Body of pancreas (tissue), 4 donors: ENCODE measurements at regions not wholly inside any gene's neighbourhood (a gene's known extent, or its start where the extent isn't known, plus 50 kb on each side); places are given as distances from the start of the nearest gene placed in this dataset.

Experiments
- POLR2A ChIP-seq, 3 donors: fragments of 450-650 bp; IDR thresholded peaks; one replicate each; pipeline ENCODE4 v1.6.1; 2016; ENCODE audit warnings: antibody characterized with exemption in 3 of 3, mild to moderate bottlenecking in 2 of 3
- TF ChIP-seq, protein P1 (sequence below), 7 experiments: fragments of 450-650 bp in 4 of 7; fragments of 200-600 bp in 3 of 7; sonication (generic) in 3 of 7; IDR thresholded peaks; one replicate each; pipeline ENCODE4 v1.5.1; 2016 to 2019; ENCODE audit warnings: antibody characterized with exemption in 7 of 7

DNA sequence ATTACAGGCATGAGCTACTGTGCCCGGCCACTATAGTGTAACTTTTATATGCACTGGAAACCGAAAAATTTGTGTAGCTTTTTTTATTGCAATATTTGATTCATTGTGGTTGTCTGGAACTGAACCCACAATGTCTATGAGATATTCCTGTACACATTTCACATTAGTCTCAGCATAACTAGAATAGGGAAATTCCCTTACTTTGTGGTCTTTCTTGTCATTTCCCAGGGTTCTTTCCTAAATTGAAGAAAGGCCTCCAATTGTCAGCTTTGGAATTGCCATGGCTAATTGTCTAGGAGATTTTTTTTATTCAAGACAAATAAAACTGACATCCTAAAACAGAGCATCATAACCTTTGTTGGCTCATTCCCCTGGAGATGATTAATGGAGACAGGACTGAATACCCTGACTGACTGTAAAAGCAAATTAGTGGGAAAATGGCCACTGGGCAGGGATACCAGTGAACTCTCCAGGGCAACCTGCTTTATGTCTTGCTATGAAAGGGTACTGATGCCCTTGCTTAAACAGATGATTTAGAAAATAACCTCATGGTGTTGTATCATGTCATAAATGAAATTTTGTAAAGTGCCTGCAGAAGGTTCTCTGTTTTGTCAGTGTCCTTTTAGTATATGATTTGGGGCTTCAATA is 576.9 kb downstream of the RFPL4B start:
- no peak for TF ChIP-seq POLR2A (IDR thresholded peaks at IDR 0.05)
- TF ChIP-seq, protein P1, sequence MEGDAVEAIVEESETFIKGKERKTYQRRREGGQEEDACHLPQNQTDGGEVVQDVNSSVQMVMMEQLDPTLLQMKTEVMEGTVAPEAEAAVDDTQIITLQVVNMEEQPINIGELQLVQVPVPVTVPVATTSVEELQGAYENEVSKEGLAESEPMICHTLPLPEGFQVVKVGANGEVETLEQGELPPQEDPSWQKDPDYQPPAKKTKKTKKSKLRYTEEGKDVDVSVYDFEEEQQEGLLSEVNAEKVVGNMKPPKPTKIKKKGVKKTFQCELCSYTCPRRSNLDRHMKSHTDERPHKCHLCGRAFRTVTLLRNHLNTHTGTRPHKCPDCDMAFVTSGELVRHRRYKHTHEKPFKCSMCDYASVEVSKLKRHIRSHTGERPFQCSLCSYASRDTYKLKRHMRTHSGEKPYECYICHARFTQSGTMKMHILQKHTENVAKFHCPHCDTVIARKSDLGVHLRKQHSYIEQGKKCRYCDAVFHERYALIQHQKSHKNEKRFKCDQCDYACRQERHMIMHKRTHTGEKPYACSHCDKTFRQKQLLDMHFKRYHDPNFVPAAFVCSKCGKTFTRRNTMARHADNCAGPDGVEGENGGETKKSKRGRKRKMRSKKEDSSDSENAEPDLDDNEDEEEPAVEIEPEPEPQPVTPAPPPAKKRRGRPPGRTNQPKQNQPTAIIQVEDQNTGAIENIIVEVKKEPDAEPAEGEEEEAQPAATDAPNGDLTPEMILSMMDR (IDR thresholded peaks at IDR 0.05): no peak
